K562 (cell line): ENCODE measurements at regions not wholly inside any gene's neighbourhood (a gene's known extent, or its start where the extent isn't known, plus 50 kb on each side); places are given as distances from the start of the nearest gene placed in this dataset.

Source experiments
- BCLAF1 ChIP-seq, 2 experiments: fragments of 450-650 bp in 1 of 2; IDR thresholded peaks; 2 replicates each; pipeline ENCODE4 v1.6.1; 2011 to 2017; ENCODE audit warnings: low read depth in 2 of 2, antibody characterized with exemption in 1 of 2, borderline replicate concordance in 1 of 2, low read length in 1 of 2, mild to moderate bottlenecking in 1 of 2, mixed read lengths in 1 of 2; ENCODE audit not compliant: control insufficient read depth in 1 of 2
- CEBPB ChIP-seq: fragments of 450-650 bp; IDR thresholded peaks from 2 replicates; pipeline ENCODE4 v1.6.1; 2016; ENCODE audit warnings: missing genetic modification characterization, missing compliant biosample characterization
- DEAF1 ChIP-seq: fragments of 450-650 bp; formaldehyde crosslinking; IDR thresholded peaks from 2 replicates; pipeline ENCODE4 v1.4.0; 2020; ENCODE audit warnings: mild to moderate bottlenecking, moderate library complexity
- ELK3 ChIP-seq: fragments of 450-650 bp; formaldehyde crosslinking; IDR thresholded peaks from 2 replicates; pipeline ENCODE4 v1.4.0; 2020; ENCODE audit warnings: mild to moderate bottlenecking
- MEF2D ChIP-seq: conservative IDR thresholded peaks from 2 replicates; pipeline ENCODE4 v1.6.1; 2016; ENCODE audit warnings: low read depth, missing genetic modification characterization, missing compliant biosample characterization
- PPARD ChIP-seq: fragments of 250-450 bp; sonication (Bioruptor Pico); IDR thresholded peaks from 2 replicates; pipeline ENCODE4 v1.8.0; 2022; ENCODE audit warnings: inconsistent platforms, mild to moderate bottlenecking, moderate library complexity
- SAFB2 ChIP-seq: fragments of 200-400 bp; formaldehyde crosslinking; IDR thresholded peaks from 2 replicates; pipeline ENCODE4 v1.6.1; 2018; ENCODE audit warnings: borderline replicate concordance, low read length, low read depth, moderate library complexity; ENCODE audit not compliant: severe bottlenecking
- SMARCC2 ChIP-seq: fragments of 450-650 bp; IDR thresholded peaks from 2 replicates; pipeline ENCODE4 v1.6.1; 2017; ENCODE audit warnings: antibody characterized with exemption, moderate library complexity, mild to moderate bottlenecking, low read depth
- TRIM28 ChIP-seq: fragments of 450-650 bp; IDR thresholded peaks from 2 replicates; pipeline ENCODE4 v1.6.1; 2017
- ZNF444 ChIP-seq: fragments of 250-450 bp; sonication (Bioruptor Pico); IDR thresholded peaks from 2 replicates; pipeline ENCODE4 v1.4.0; 2020; ENCODE audit warnings: mild to moderate bottlenecking, moderate library complexity
- ZNF511 ChIP-seq: sonication (generic); formaldehyde crosslinking; IDR thresholded peaks from 2 replicates; pipeline ENCODE4 v1.8.0; 2022; ENCODE audit warnings: mild to moderate bottlenecking, missing genetic modification reagents
- ZNF518B ChIP-seq: fragments of 250-450 bp; sonication (Bioruptor Pico); IDR thresholded peaks from 2 replicates; pipeline ENCODE4 v1.5.0; 2021; ENCODE audit warnings: mild to moderate bottlenecking, moderate library complexity
- ZNF778 ChIP-seq: fragments of 450-650 bp; formaldehyde crosslinking; IDR thresholded peaks from 2 replicates; pipeline ENCODE4 v1.4.0; 2020; ENCODE audit warnings: mild to moderate bottlenecking, moderate library complexity

GRCh38 chr5:176734756-176735342 is 75.5 kb upstream of the UNC5A start (continued):
- no peak for TF ChIP-seq BCLAF1 (IDR thresholded peaks at IDR 0.05; ENCODE audit: borderline replicate concordance in 1 of 2, control insufficient read depth in 1 of 2, low read depth in 2 of 2, low read length in 1 of 2)
- no peak for TF ChIP-seq ZNF778
- no peak for TF ChIP-seq TRIM28
- TF ChIP-seq MEF2D (tag): no peak
- TF ChIP-seq DEAF1: no peak
- no peak for TF ChIP-seq ZNF444
- no peak for TF ChIP-seq ELK3 (CRISPR knock-in tag)
- TF ChIP-seq CEBPB (tag): no peak
- no peak for TF ChIP-seq SAFB2
- TF ChIP-seq ZNF518B (CRISPR knock-in tag): no peak
- no peak for TF ChIP-seq ZNF511 (CRISPR knock-in tag)
- TF ChIP-seq SMARCC2: no peak
- TF ChIP-seq PPARD (CRISPR knock-in tag): no peak
